ENCODE measurements at regions not wholly inside any gene's neighbourhood (a gene's known extent, or its start where the extent isn't known, plus 50 kb on each side); places are given as distances from the start of the nearest gene placed in this dataset.

- no peak for DNase-seq
These were observed 62.3 kb downstream of the UCHL1 start for GRCh38 chr4:41318839-41319530.

- DNase-seq: no peak
These were observed 62.8 kb downstream of the UCHL1 start for GRCh38 chr4:41319553-41319952.

- no peak for DNase-seq
These were observed 63.5 kb downstream of the UCHL1 start for GRCh38 chr4:41320278-41320677.

- DNase-seq: no peak
These were observed 64.1 kb downstream of the UCHL1 start for GRCh38 chr4:41320786-41321185.

GRCh38 chr4:41321216-41321945 is 64.7 kb downstream of the UCHL1 start:
- DNase-seq: no peak

- no peak for DNase-seq
These were observed 65.9 kb downstream of the UCHL1 start for GRCh38 chr4:41322617-41323016.

GRCh38 chr4:41323179-41323578 is 66.5 kb downstream of the UCHL1 start:
- DNase-seq: no peak

- no peak for DNase-seq
These were observed 67.0 kb downstream of the UCHL1 start for GRCh38 chr4:41323706-41324105.

GRCh38 chr4:41324861-41325260 is 68.1 kb downstream of the UCHL1 start:
- no peak for DNase-seq

GRCh38 chr4:41325901-41326300 is 69.2 kb downstream of the UCHL1 start:
- no peak for DNase-seq

GRCh38 chr4:41326776-41327175 is 70.0 kb downstream of the UCHL1 start:
- DNase-seq: no peak

- no peak for DNase-seq
These were observed 71.0 kb downstream of the UCHL1 start for GRCh38 chr4:41327770-41328169.

GRCh38 chr4:41329361-41329760 is 72.6 kb downstream of the UCHL1 start:
- no peak for DNase-seq

- no peak for DNase-seq
These were observed 74.5 kb downstream of the UCHL1 start for GRCh38 chr4:41331224-41331623.

GRCh38 chr4:41332510-41333054 is 75.9 kb downstream of the UCHL1 start:
- DNase-seq: no peak

GRCh38 chr4:41334182-41334581 is 77.5 kb downstream of the UCHL1 start:
- no peak for DNase-seq

GRCh38 chr4:41339812-41340809 is 83.4 kb downstream of the UCHL1 start:
- DNase-seq: peak; percentile 11

GRCh38 chr4:41346306-41347061 is 89.8 kb downstream of the UCHL1 start:
- DNase-seq: no peak

GRCh38 chr4:41349021-41349420 is 92.3 kb downstream of the UCHL1 start:
- DNase-seq: no peak

GRCh38 chr4:41358647-41359421 is 102.1 kb downstream of the UCHL1 start:
- DNase-seq: no peak

GRCh38 chr4:41359422-41359775 is 102.7 kb downstream of the UCHL1 start:
- DNase-seq: no peak

GRCh38 chr4:41359836-41360213 is 103.1 kb downstream of the UCHL1 start:
- no peak for DNase-seq

All from NCI-H2171 (cell line).